PC-9 (cell line): ENCODE measurements at regions not wholly inside any gene's neighbourhood (a gene's known extent, or its start where the extent isn't known, plus 50 kb on each side); places are given as distances from the start of the nearest gene placed in this dataset.

ENCODE experiments used
- BruUV-seq: library from RNA; stranded (reverse); fragments of 400-500 nt; replicated peaks from 2 replicates; lab custom pipeline; 2021; lab: Mats Ljungman, UMichigan
- CTCF ChIA-PET: fragments of 300-600 bp; sonication (Branson Sonifier 250); formaldehyde crosslinking; loops from one replicate; lab custom pipeline; 2022; ENCODE audit warnings: antibody characterized with exemption; lab: Charles Lee
- POLR2A ChIA-PET: fragments of 300-600 bp; sonication (Branson Sonifier 250); formaldehyde crosslinking; loops from one replicate; lab custom pipeline; 2022; ENCODE audit warnings: antibody characterized with exemption; ENCODE audit not compliant: unreplicated experiment; lab: Charles Lee
- DNase-seq, 2 experiments: peaks; one replicate each; pipeline versions ENCODE4 v3.0.0 to v3.0.0-alpha.2; 2015 to 2022; ENCODE audit warnings: mixed read lengths in 1 of 2
- H2AFZ ChIP-seq: fragments of 200-600 bp; sonication (generic); 2 replicates; pipeline ENCODE4 v1.8.1; 2017; ENCODE audit warnings: antibody characterized with exemption
- H3F3A ChIP-seq: fragments of 200-600 bp; sonication (generic); 2 replicates; pipeline ENCODE4 v1.8.1; 2017; ENCODE audit warnings: antibody characterized with exemption, mild to moderate bottlenecking, low read depth; ENCODE audit not compliant: insufficient read depth
- H3K27ac ChIP-seq: fragments of 200-600 bp; sonication (generic); 2 replicates; pipeline ENCODE4 v1.6.1; 2016; ENCODE audit warnings: mixed run types
- H3K27me3 ChIP-seq: fragments of 200-600 bp; sonication (generic); 2 replicates; pipeline ENCODE4 v1.6.1; 2016; ENCODE audit warnings: low read depth, mixed run types; ENCODE audit not compliant: insufficient read depth
- H3K36me3 ChIP-seq: fragments of 200-600 bp; sonication (generic); 2 replicates; pipeline ENCODE4 v1.6.1; 2016; ENCODE audit warnings: low read depth, mixed run types
- H3K4me1 ChIP-seq: fragments of 200-600 bp; sonication (generic); replicated peaks from 2 replicates; pipeline ENCODE4 v1.6.1; 2016; ENCODE audit warnings: mixed run types; ENCODE audit not compliant: insufficient read depth
- H3K4me2 ChIP-seq: fragments of 200-600 bp; sonication (generic); 2 replicates; pipeline ENCODE4 v1.6.1; 2017; ENCODE audit warnings: mixed run types
- H3K4me3 ChIP-seq: fragments of 200-600 bp; sonication (generic); 2 replicates; pipeline ENCODE4 v1.6.1; 2016; ENCODE audit warnings: mixed run types
- H3K79me2 ChIP-seq: fragments of 200-600 bp; sonication (generic); 2 replicates; pipeline ENCODE4 v1.6.1; 2017; ENCODE audit warnings: low read depth, mixed run types
- H3K9me2 ChIP-seq: fragments of 200-600 bp; sonication (generic); 2 replicates; pipeline ENCODE4 v1.8.1; 2017; ENCODE audit warnings: mild to moderate bottlenecking; ENCODE audit not compliant: insufficient read depth
- H3K9me3 ChIP-seq: fragments of 200-600 bp; sonication (generic); 2 replicates; pipeline ENCODE4 v1.8.1; 2016; ENCODE audit warnings: low read depth; ENCODE audit not compliant: insufficient read depth
- H4K20me1 ChIP-seq: fragments of 200-600 bp; sonication (generic); 2 replicates; pipeline ENCODE4 v1.8.1; 2017; ENCODE audit not compliant: insufficient read depth
- CTCF ChIP-seq: fragments of 200-600 bp; sonication (generic); conservative IDR thresholded peaks from 2 replicates; pipeline ENCODE4 v1.6.1; 2017; ENCODE audit warnings: mixed run types, antibody characterized with exemption, mild to moderate bottlenecking, moderate library complexity
- EZH2 ChIP-seq: fragments of 200-600 bp; sonication (generic); IDR thresholded peaks from 2 replicates; pipeline ENCODE4 v1.8.0; 2017; ENCODE audit warnings: antibody characterized with exemption, low read depth
- intact Hi-C: fragments of 100-400 bp; cut with micrococcal nuclease; formaldehyde crosslinking; loops from one replicate; pipeline ENCODE4 v1.10.0; 2022; ENCODE audit not compliant: unreplicated experiment

- no peaks in the 10 kb centered on the region for H3K27me3 ChIP-seq
- no peak overlapping the region for H2AFZ ChIP-seq
- no peak overlapping the region for H3K27ac ChIP-seq
- intact Hi-C loops: no loop called here
- H3K79me2 ChIP-seq: no peaks in the 10 kb centered on the region
- H4K20me1 ChIP-seq: no peaks in the 10 kb centered on the region
- no peak overlapping the region for H3K4me3 ChIP-seq
- H3F3A ChIP-seq: no peaks in the 10 kb centered on the region
- TF ChIP-seq EZH2: no peak
- no TSS peak for BruUV-seq
- POLR2A ChIA-PET: no interaction called here
- no peaks in the 10 kb centered on the region for H3K36me3 ChIP-seq
- no peak overlapping the region for H3K4me2 ChIP-seq
- CTCF ChIA-PET: no interaction called here
- no peaks in the 10 kb centered on the region for H3K9me3 ChIP-seq
- H3K9me2 ChIP-seq: no peaks in the 10 kb centered on the region
- no peak for DNase-seq
- H3K4me1 ChIP-seq: no peaks in the 10 kb centered on the region
Measured at GRCh38 chr12:97951717-97952116, 489.1 kb downstream of the RMST start.

DNA sequence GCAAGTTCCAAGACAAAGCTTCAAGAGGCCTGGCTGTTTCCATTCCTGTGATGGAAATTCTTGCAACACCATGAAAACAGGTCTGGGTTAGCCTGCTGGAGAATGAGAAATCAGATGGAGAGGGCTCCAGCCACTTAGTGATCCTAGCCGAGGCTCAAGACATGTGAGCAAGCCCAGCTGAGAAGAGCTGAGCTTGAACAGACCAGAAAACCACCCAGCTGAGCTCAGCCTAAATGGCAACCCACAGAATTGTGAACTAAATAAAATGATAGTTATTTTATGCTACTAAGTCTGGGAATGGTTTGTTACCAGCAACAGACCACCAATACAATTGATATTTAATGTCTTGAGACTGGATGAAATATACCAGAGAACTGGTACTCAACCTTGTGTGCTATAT is 494.5 kb downstream of the RMST start:
- Histone ChIP-seq H3K9me3 (no peaks in the 10 kb centered on the region), H2AFZ (no peak overlapping the region), H3K27ac (no peak overlapping the region), H3K4me3 (no peak overlapping the region), H3K36me3 (no peaks in the 10 kb centered on the region), H3F3A (no peaks in the 10 kb centered on the region), H3K79me2 (no peaks in the 10 kb centered on the region), H3K4me2 (no peak overlapping the region), H3K27me3 (no peaks in the 10 kb centered on the region), H4K20me1 (no peaks in the 10 kb centered on the region), H3K4me1 (no peaks in the 10 kb centered on the region), H3K9me2 (no peaks in the 10 kb centered on the region)
- POLR2A ChIA-PET: no interaction called here
- CTCF ChIA-PET: no interaction called here
- intact Hi-C loops: no loop called here
- TF ChIP-seq CTCF (no peak), EZH2 (no peak)
- no TSS peak for BruUV-seq
- DNase-seq: no peak

GRCh38 chr12:97960225-97960624 is 497.6 kb downstream of the RMST start:
- H4K20me1 ChIP-seq: no peaks in the 10 kb centered on the region
- H3K4me2 ChIP-seq: no peak overlapping the region
- H3K4me1 ChIP-seq: no peaks in the 10 kb centered on the region
- ChIA-PET POLR2A (no interaction called here), CTCF (no interaction called here)
- H2AFZ ChIP-seq: no peak overlapping the region
- no peak overlapping the region for H3K27ac ChIP-seq
- no peaks in the 10 kb centered on the region for H3K9me3 ChIP-seq
- no peaks in the 10 kb centered on the region for H3K36me3 ChIP-seq
- H3K27me3 ChIP-seq: 0 out of 2 replicates have a peak, but pooled peaks cover 7% of the 10 kb centered on the region
- no peak overlapping the region for H3K4me3 ChIP-seq
- intact Hi-C loops: no loop called here
- TF ChIP-seq EZH2 (no peak), CTCF (no peak)
- no peaks in the 10 kb centered on the region for H3F3A ChIP-seq
- no peak for DNase-seq
- BruUV-seq: no TSS peak
- no peaks in the 10 kb centered on the region for H3K9me2 ChIP-seq
- H3K79me2 ChIP-seq: no peaks in the 10 kb centered on the region
